K562 (cell line): ENCODE measurements at regions not wholly inside any gene's neighbourhood (a gene's known extent, or its start where the extent isn't known, plus 50 kb on each side); places are given as distances from the start of the nearest gene placed in this dataset.

ENCODE experiments used
- ATAC-seq: fragments of 200-7000 bp; cut with Tn5 transposase; 3 replicates; pipeline ENCODE4 v1.9.1; 2020; ENCODE audit warnings: moderate library complexity
- BruUV-seq: library from RNA; stranded (reverse); fragments of 400-500 nt; replicated peaks from 2 replicates; lab custom pipeline; 2021; lab: Mats Ljungman, UMichigan
- CTCF ChIA-PET: fragments of 300-600 bp; formaldehyde crosslinking; extraction: SDS; loops from one replicate; lab custom pipeline; 2021; ENCODE audit warnings: low intra/inter-chr PET ratio; lab: Yijun Ruan, JAX
- POLR2A ChIA-PET: fragments of 300-600, 350-650 bp; sonication (Branson Sonifier 250); formaldehyde crosslinking; extraction: SDS; loops from one replicate; lab custom pipeline; 2021; ENCODE audit warnings: antibody characterized with exemption, inconsistent platforms; lab: Yijun Ruan, JAX
- DNase-seq, 4 experiments: peaks; one replicate each; pipeline versions ENCODE4 v3.0.0 to v3.0.0-alpha.2; 2011 to 2018; ENCODE audit warnings: low spot score in 3 of 4, mixed read lengths in 3 of 4; ENCODE audit errors: extremely low read depth in 1 of 4
- FAIRE-seq: peaks from 2 replicates; lab custom pipeline; 2011; peaks lifted over from hg19 to GRCh38; lab: Jason Lieb, UNC
- H2AFZ ChIP-seq: 2 replicates; pipeline ENCODE4 v1.6.0; 2011; ENCODE audit warnings: low read depth, low read length, control low read depth, inconsistent platforms
- H3K27ac ChIP-seq: fragments of 200-600 bp; 3 replicates; pipeline ENCODE4 v1.8.0; 2011; ENCODE audit warnings: low read depth, mild to moderate bottlenecking, control low read depth, inconsistent platforms, low read length, moderate library complexity, mixed read lengths; ENCODE audit errors: extremely low read depth
- H3K27me3 ChIP-seq, 2 experiments: fragments of 300-600 bp in 1 of 2; 2 replicates in 1 of 2; 3 replicates in 1 of 2; pipeline versions ENCODE4 v1.6.0 to v1.8.0; 2011; ENCODE audit warnings: inconsistent platforms in 2 of 2, low read length in 2 of 2, mild to moderate bottlenecking in 1 of 2, mixed read lengths in 1 of 2, moderate library complexity in 1 of 2; ENCODE audit not compliant: control insufficient read depth in 2 of 2, insufficient read depth in 2 of 2
- H3K36me3 ChIP-seq: fragments of 300-600 bp; 3 replicates; pipeline ENCODE4 v1.8.0; 2011; ENCODE audit warnings: mild to moderate bottlenecking, low read length, inconsistent platforms; ENCODE audit not compliant: control insufficient read depth, insufficient read depth
- H3K4me1 ChIP-seq, 2 experiments: fragments of 200-600 bp in 1 of 2; replicated peaks in 1 of 2; 2 replicates in 1 of 2; 3 replicates in 1 of 2; pipeline versions ENCODE4 v1.5.1 to v1.8.0; 2011; ENCODE audit warnings: inconsistent platforms in 2 of 2, low read length in 2 of 2, mild to moderate bottlenecking in 1 of 2, mixed read lengths in 1 of 2, moderate library complexity in 1 of 2; ENCODE audit not compliant: control insufficient read depth in 2 of 2, insufficient read depth in 2 of 2
- H3K4me2 ChIP-seq: 2 replicates; pipeline ENCODE4 v1.6.1; 2011; ENCODE audit warnings: low read length, control low read depth, inconsistent platforms, mixed read lengths; ENCODE audit not compliant: insufficient read depth
- H3K4me3 ChIP-seq: fragments of 200-600 bp; sonication (generic), shearing (Covaris generic); 2 replicates; pipeline ENCODE4 v1.5.1; 2016; ENCODE audit warnings: control low read depth, inconsistent platforms
- H3K79me2 ChIP-seq: fragments of 200-600 bp; 3 replicates; pipeline ENCODE4 v1.8.0; 2011; ENCODE audit warnings: low read length, inconsistent platforms; ENCODE audit not compliant: control insufficient read depth, insufficient read depth
- H3K9ac ChIP-seq, 2 experiments: 2 replicates each; pipeline versions ENCODE4 v1.6.0 to v1.6.1; 2011; ENCODE audit warnings: low read depth in 2 of 2, low read length in 2 of 2, control low read depth in 1 of 2, inconsistent platforms in 1 of 2, mild to moderate bottlenecking in 1 of 2, mixed read lengths in 1 of 2; ENCODE audit not compliant: insufficient read depth in 1 of 2
- H3K9me1 ChIP-seq: one replicate; pipeline ENCODE4 v1.6.0; 2011; ENCODE audit warnings: inconsistent platforms, mild to moderate bottlenecking, low read length, moderate library complexity; ENCODE audit not compliant: control insufficient read depth, insufficient read depth
- H3K9me3 ChIP-seq: replicated peaks from 2 replicates; pipeline ENCODE4 v1.5.1; 2011; ENCODE audit warnings: low read depth, low read length, inconsistent platforms; ENCODE audit not compliant: control insufficient read depth, insufficient read depth
- H4K20me1 ChIP-seq: replicated peaks from 2 replicates; pipeline ENCODE4 v1.6.1; 2011; ENCODE audit warnings: low read length, inconsistent platforms, mixed read lengths; ENCODE audit not compliant: control insufficient read depth, insufficient read depth
- HNRNPK ChIP-seq: fragments of 200-400 bp; formaldehyde crosslinking; IDR thresholded peaks from one replicate; pipeline ENCODE4 v1.6.1; 2018; ENCODE audit warnings: mild to moderate bottlenecking, low read depth, low read length; ENCODE audit not compliant: poor library complexity, severe bottlenecking
- MLX ChIP-seq, 2 experiments: fragments of 450-650 bp in 1 of 2; sonication (generic) in 1 of 2; formaldehyde crosslinking; conservative IDR thresholded peaks; 2 replicates each; pipeline versions ENCODE4 v1.4.0 to v1.8.1; 2020 to 2022; ENCODE audit warnings: mild to moderate bottlenecking in 1 of 2, missing genetic modification reagents in 1 of 2
- TEAD4 ChIP-seq, 2 experiments: sonication (generic) in 1 of 2; formaldehyde crosslinking in 1 of 2; IDR thresholded peaks; 2 replicates each; pipeline versions ENCODE4 v1.6.1 to v1.8.0; 2012 to 2022; ENCODE audit warnings: borderline replicate concordance in 1 of 2, inconsistent platforms in 1 of 2, low read length in 1 of 2, mild to moderate bottlenecking in 1 of 2, missing genetic modification reagents in 1 of 2
- TSC22D4 ChIP-seq: fragments of 450-650 bp; IDR thresholded peaks from 2 replicates; pipeline ENCODE4 v1.6.1; 2016; ENCODE audit warnings: missing genetic modification characterization, missing biosample characterization, control low read depth
- ZNF316 ChIP-seq: fragments of 450-650 bp; IDR thresholded peaks from 2 replicates; pipeline ENCODE4 v1.6.1; 2016
- WGBS: fragments of 100-300 bp; shearing (Covaris generic); methylation state at CpG from one replicate; pipeline ENCODE4 v1.1.6; 2016; ENCODE audit warnings: low coverage, mixed read lengths; ENCODE audit not compliant: insufficient coverage; ENCODE audit errors: missing lambda C conversion rate; 5-methylcytosine and 5-hydroxymethylcytosine counted together
- in situ Hi-C: fragments of 300-500 bp; cut with MboI; formaldehyde crosslinking; loops from 4 replicates; pipeline ENCODE4 v1.15.0; 2018; ENCODE audit warnings: inconsistent platforms, mixed read lengths
- intact Hi-C: fragments of 100-400 bp; cut with micrococcal nuclease; formaldehyde crosslinking; loops from 2 replicates; pipeline ENCODE4 v1.14.2; 2022

- H3K9me1 ChIP-seq: no peaks in the 10 kb centered on the region
- H3K4me1 ChIP-seq: no peaks in the 10 kb centered on the region
- ChIA-PET POLR2A (no interaction called here), CTCF (no interaction called here)
- no peaks in the 10 kb centered on the region for H3K27me3 ChIP-seq
- no TSS peak for BruUV-seq
- no peaks in the 10 kb centered on the region for H3K9me3 ChIP-seq
- FAIRE-seq (no peak), ATAC-seq (no peak), DNase-seq (no peak)
- H3K79me2 ChIP-seq: no peaks in the 10 kb centered on the region
- H3K4me3 ChIP-seq: no peak overlapping the region
- peaks cover 4% of the 10 kb centered on the region; the same call in 1 of the 3 replicates for H3K36me3 ChIP-seq
- H3K4me2 ChIP-seq: no peak overlapping the region
- 14% methylated on average over 1 of the region's 1 CpG for WGBS
- H3K9ac ChIP-seq: no peak overlapping the region
- H4K20me1 ChIP-seq: no peaks in the 10 kb centered on the region
- TF ChIP-seq TSC22D4 (tag) (no peak), ZNF316 (no peak), TEAD4 (IDR thresholded peaks at IDR 0.05; ENCODE audit: low read length) (no peak), TEAD4 (CRISPR knock-in tag; IDR thresholded peaks at IDR 0.05; ENCODE audit: borderline replicate concordance) (no peak), MLX (CRISPR knock-in tag; conservative IDR thresholded peaks at IDR 0.05) (no peak), HNRNPK (no peak)
- in situ Hi-C loops (no loop called here), intact Hi-C loops (no loop called here)
- H2AFZ ChIP-seq: no peak overlapping the region
- H3K27ac ChIP-seq: no peak overlapping the region
Measured at GRCh38 chr12:127044836-127045235, 1222.1 kb upstream of the TMEM132C start.
